Activated T-cell treated with anti-CD3 and anti-CD28 coated beads for 24 hours (primary cell): ENCODE measurements at regions not wholly inside any gene's neighbourhood (a gene's known extent, or its start where the extent isn't known, plus 50 kb on each side); places are given as distances from the start of the nearest gene placed in this dataset.

Source experiments
- DNase-seq: peaks from one replicate; pipeline ENCODE4 v3.0.0-alpha.2; 2020; ENCODE audit warnings: low read depth

DNA sequence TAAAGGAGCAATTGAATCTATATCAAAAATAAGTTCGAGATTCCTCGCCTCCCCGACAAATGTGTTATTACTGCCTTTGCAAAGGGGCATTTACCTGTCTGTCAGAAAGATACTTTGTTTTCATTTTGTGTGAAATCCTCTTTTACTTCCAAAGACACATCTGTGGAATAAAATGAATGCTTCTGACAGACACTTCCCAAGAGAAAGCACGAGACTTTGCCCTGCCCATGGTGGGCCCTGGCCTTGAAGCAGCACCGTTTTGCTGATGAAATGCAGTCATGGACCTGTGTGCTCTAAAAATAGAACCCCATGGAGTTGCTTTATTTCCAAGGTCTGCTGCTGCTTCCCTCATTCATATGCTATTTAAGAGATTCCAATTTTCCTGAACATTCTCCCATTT, 85.9 kb upstream of the USP47 start:
- no peak for DNase-seq

DNA sequence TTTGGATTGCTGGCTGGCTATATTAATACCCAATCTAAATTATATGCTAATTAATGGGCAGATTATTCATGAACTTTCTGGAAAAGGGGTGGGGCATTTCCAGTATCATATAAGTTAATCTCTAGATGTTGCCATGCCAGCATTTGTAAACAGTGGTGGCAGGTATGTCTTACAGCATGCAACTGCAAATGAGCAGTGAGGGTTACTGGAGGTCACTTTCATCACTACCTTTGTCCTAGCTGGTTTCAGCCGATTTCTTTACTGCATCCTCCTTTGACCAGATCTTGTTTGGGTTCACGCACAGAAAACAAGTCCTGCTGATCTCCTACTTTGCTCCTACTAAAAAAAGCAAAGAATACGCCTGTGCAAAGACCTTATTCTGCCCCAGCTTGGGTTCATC, 89.1 kb upstream of the USP47 start:
- no peak for DNase-seq

DNA sequence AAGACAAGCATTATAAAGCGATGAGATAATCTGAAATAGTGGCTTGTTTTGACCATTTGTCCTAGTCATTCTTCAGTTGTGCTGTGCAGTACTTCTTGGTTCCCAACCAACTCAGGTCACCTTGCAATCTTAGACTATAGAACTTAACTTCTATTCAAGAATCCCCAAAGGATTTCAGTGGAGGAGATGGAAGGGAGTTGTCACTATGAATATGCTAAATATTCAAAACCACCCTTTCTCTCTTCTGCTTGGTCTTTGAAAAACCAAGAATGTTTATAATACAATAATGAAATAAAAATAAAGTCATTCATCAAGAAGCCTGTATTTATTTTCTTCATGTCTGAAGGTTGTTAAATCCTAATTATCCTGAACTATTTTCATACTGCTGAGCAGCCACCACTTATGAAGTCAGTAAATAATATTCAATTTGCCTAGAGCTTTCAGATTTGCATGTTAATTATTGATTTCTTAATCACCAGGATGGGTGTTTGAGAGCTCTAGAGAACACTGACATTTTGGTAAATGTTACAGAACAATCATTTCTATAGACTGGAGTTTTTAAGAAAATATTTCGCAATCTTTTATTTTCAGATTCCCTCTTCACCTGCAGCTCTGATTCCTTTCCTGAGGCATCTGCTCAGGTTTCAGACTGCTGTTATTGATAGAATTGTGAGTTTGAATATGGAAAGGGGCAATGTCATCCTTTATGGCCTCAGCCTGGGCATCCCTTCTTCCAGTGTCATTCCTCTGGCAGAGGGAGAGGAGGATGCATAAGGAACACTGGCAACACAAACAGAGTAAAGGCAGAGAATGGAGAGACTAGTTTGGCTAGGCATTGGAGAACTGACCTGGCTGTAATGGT, 91.5 kb upstream of the USP47 start:
- no peak for DNase-seq

GRCh38 chr11:11748706-11749365, 92.9 kb upstream of the USP47 start:
- DNase-seq = no peak

DNA sequence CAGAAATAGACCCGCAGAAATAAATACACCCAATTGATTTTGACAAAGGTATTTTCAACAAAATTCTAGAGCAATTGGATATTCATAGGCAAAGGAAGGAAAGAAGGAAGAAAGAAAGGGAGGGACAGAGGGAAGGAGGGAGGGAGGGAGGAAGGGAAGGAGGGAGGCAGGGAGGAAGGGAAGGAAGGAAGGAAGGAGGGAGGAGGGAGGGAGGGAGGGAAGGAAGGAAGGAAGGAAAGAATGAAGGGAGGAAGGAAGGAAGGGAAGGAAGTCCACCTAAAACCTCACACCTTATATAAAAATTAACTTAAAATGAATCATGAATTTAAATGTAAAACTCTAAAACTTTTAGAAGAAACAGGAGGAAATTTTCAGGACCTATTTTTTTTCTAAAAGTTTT, 94.2 kb upstream of the USP47 start:
- no peak for DNase-seq

- no peak for DNase-seq
Observed at GRCh38 chr11:11746449-11746848, 95.3 kb upstream of the USP47 start.

DNA sequence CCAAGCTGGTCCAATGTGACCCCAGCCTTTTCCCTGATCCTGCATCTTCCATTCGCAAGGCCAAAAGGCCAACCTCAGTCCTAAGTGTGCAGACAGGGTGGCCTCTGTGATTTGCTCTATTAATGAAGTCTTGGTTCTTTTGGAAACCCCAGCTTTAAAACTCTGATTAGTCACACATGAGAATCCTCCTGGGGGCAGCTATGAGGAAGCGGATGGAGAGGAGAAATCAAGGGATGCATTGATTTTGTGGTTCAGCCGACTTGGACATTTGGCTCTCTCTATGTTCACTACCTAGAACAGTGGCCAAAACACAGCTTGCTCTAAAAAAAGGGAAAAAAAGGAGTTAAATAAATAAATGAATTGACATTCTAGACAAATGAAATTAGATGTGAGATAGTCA, 98.6 kb upstream of the USP47 start:
- no peak for DNase-seq

DNA sequence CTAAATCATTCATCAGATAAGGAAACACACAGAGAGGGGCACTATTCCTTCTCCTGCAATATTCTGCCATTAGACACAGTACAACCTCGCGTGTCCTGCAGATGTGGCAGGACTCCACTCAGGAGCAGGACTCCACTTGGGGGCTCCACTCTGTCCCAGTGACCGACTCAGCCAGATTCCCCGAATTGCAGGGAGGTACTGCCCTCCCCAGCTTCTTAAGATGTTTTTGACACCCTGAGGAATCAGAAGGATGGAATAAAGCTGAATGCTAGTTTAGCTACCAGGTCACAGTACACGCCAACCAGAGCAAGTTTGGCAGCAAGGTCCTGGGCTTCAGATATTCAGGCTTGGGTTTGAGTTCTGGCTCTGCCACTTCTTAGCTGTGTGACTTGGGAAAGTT, 99.3 kb upstream of the USP47 start:
- no peak for DNase-seq

- DNase-seq = no peak
Observed at GRCh38 chr11:11740836-11741235, 100.9 kb upstream of the USP47 start.

GRCh38 chr11:11740073-11740702, 101.6 kb upstream of the USP47 start:
- no peak for DNase-seq

DNA sequence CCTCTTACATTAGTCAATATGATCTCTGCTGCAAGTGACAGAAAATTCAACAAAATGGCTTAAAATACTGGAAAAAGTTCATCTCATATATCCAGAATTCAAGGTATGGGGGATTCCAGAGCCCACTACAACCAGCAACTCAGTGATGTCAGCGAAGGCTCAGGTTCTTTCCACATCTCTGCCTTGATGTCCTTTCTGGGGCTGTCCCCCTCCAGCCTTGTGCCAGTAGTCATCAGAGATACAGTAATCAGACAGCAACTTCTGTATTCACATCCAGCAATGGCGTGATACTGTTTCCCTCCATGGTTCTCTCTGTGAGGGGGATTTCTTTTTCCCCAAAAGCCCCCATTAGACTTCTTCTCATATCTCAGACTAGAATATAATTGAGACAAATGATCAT, 103.4 kb upstream of the USP47 start:
- DNase-seq = no peak

DNA sequence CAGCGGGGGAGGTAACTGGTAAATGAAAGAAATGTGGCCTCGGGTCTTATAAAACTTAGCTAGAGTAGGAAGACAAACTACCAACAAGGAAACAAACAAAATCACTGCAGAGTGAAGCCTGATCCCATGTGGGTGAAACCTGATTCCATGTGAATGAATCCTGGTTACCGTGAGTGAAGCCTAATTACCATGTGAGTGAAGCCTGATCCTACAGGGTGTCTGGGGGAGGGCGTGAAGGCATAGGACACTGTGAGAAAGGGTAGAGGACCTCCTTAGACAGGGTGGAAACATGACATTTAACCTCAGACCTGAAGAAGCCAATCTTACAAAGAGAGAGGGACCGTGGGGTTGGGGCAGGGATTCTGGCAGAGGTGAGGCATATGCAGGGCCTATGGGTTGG, 106.2 kb upstream of the USP47 start:
- no peak for DNase-seq

DNA sequence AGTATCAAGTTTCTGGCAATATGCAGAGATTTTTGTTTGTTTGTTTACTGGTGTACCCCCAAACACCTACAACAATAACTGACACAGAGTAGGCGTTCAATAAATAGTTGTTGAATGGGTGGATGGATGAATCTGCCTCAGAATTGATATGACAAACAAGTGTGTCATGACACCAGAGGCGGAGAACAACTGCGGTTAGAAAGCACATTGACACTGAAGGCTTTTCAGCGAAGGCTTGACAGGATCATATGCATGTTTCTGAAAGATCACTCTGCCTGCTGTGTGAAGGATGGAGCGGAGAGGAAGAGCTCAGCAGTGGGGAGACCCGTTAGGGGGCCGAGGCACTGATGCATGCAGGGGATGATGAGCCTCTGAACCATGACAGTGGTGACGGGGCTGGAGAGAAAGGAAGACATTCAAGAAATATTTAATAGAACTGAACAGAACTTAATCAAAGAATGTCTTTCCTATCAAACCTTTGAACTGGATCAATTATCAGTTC, 108.5 kb upstream of the USP47 start:
- no peak for DNase-seq

DNA sequence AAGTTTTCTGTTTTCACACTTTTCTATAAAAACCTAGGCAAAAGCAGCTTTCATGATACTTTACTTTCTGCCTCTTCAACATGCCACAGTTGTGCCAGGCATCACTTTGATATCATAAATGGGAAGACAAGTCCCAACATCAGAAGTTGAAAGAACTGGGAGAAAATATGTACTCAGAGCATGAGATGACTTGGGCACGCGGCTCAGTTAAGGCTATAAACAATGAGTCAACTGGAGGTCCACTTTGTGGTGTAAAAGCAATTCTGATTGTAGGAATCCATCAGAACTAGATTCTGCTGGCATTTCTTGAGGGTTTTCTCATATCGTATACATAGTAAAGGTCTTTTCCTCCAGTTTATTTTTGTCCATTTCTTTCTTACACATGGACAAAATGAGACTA, 109.7 kb upstream of the USP47 start:
- DNase-seq = no peak

DNA sequence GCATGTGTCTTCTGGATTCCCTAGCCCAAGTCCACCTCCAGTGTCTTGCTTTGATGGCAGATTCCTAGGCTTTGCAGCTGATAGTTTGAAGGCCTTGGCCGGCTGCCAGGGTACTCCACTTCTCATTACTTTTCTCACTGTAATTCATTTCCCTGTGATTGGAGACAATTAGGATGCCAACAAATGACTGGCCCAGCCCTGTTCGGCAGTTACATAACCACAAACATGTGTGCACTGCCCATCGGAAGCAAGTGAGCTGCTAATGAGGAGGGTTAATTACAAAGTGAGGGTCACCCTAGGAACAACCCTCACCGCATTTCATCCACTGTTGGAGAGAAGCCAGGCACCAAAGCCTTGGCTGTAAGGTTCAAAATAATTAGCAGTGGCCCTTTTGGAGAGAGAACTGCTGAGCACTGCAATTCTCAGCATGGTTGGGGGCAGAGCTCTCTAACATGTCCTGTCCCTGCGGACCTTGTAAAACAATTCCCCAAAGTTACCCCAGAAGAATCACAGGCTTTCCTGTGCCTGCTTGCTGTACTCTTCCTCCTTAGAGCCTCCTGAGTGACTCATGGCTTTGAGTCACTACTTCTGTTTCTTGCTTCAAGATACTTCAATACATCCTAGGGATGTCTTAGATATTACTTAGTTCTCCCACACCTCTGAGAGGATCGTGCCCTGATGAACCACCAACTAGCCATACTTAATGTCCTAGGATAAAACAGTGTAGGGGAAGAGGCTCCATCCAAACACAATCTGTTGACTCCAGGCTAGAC, 109.7 kb upstream of the GALNT18 start:
- DNase-seq = no peak

DNA sequence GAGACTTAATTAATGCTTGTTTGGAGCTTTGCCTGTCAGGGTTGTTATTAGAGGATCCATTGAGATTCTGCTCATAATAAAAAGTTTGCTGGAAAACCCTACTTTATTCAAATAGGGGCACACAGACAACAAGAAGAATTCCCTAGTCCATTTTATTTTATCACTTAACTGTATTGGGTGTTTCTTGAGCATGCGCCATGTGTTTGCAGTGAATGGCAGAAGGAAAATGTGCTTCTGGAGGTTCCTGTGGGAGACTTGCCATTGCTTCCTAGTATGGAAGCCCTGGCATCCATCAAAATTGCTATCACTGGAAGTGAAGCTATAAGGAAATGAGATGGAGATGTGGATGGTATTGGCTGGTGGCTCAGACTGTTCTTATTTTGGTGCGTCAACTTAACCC, 106.6 kb upstream of the GALNT18 start:
- no peak for DNase-seq

- no peak for DNase-seq
Observed at GRCh38 chr11:11725438-11725837, 103.6 kb upstream of the GALNT18 start.

GRCh38 chr11:11724994-11725393, 103.2 kb upstream of the GALNT18 start:
- no peak for DNase-seq

DNA sequence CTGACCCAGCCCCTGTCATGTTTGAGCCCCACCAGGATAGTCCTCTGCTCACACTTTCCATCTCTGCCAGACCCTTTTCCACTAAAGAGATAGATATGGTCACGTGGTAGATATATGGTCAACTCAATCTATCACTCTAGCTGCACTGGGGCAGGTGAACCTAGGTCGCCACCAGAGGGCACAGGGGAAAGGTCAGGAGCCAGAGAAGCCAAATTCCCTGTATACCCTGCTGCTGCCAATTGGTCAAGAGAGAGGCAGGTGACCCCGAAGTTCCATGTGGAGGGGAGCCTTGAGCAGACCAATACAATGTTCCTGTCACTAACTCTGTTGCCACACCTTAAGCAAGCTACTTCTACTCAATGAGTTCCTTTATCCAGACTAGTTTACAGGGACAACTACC, 101.1 kb upstream of the GALNT18 start:
- DNase-seq = no peak

- DNase-seq = no peak
Observed at GRCh38 chr11:11722246-11722645, 100.4 kb upstream of the GALNT18 start.

GRCh38 chr11:11718511-11718910, 96.7 kb upstream of the GALNT18 start:
- DNase-seq = no peak

DNA sequence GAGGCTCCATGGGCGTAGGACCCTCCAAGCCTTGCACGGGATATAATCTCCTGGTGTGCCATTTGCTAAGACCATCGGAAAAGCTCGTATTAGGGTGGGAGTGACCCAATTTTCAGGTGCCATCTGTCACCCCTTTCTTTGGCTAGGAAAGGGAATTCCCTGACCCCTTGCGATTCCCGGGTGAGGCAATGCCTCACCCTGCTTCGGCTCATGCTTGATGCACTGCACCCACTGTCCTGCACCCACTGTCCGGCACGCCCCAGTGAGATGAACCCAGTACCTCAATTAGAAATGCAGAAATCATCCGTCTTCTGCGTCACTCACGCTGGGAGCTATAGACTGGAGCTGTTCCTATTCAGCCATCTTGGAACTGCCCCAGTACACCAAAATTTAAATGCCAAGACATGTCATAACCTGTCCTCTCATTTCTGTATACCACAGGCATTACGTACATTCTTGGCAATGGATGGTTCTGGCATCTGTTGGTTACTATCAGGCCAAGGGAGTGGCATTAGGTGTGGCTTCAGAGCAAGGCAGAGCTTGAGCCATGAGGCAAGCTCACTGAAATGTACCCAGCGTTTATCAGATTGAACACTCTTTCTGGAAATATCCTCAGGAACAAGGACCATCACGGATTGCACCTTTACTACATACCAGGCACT, 95.4 kb upstream of the GALNT18 start:
- DNase-seq = no peak
